GM19043 (cell line): ENCODE measurements at regions not wholly inside any gene's neighbourhood (a gene's known extent, or its start where the extent isn't known, plus 50 kb on each side); places are given as distances from the start of the nearest gene placed in this dataset.
"Not testable (repeated sequence)": the region's sequence is repeated elsewhere in the genome, so short reads cannot be mapped to it uniquely, and the experiment has no call there.

Source experiments
- ATAC-seq: cut with Tn5 transposase; IDR thresholded peaks from one replicate; pipeline ENCODE4 v1.9.1; 2021; ENCODE audit warnings: low read depth; ENCODE audit not compliant: unreplicated experiment

DNA sequence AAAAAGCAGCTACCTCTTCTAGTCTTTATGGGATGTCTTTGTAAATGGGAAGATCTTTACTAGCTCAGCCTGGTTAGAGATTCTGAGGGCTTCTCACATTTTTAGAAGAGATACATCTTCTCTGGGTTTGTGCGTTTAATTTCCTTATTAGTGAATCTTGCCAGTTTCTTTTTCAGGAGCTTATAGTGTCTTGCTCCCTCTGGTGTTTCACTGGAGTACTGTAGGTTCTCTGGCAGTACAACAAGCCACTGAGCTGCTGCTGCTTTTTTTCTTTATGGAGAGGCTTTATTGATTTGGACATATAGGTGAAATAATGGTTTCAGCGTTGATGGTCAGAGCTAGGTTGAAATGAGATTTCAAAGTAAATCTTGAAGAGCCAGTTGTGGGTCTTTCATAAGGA lies 82.9 kb downstream of the LAS1L start:
- ATAC-seq, result peak; percentile 70

DNA sequence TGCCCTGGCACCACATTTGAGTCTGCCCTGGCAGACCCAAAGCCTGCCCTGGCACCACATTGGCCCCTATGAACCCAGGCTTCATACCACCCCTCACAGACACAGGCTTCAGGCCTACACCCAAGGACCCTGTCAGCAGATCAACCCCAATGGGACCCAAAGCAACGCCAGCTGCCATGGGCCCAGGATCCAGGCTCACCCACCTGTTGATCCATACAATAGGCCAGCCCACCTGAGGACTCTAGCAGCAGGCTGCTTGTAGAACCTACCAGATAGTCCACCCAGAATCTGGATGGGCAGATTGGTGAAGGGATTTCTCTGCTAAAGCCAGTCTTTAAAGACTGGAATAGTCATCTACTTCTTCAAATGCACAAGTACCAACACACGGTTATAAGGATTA lies 114.4 kb downstream of the LAS1L start:
- ATAC-seq, result no peak

DNA sequence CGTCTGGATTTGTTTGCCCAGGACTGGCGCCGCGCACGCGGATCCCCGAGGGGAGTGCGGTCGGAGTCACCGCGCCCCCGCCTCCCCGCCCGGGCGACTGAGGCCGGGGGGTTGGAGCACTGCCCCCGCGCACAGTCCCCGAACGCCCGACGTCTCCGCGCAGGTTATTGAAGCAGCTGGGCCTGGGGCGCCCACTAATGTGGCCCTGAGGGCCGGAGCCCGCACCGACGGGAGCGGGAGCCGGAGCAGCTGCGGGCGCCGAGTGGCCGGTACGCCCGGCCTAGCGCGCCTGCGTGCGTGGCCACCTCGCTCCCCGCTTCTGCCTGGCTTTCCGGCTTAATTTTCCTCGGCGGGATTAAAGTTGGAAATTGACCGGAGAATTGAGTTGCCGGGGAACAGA lies 126.9 kb downstream of the LAS1L start:
- ATAC-seq, result not testable (repeated sequence)

DNA sequence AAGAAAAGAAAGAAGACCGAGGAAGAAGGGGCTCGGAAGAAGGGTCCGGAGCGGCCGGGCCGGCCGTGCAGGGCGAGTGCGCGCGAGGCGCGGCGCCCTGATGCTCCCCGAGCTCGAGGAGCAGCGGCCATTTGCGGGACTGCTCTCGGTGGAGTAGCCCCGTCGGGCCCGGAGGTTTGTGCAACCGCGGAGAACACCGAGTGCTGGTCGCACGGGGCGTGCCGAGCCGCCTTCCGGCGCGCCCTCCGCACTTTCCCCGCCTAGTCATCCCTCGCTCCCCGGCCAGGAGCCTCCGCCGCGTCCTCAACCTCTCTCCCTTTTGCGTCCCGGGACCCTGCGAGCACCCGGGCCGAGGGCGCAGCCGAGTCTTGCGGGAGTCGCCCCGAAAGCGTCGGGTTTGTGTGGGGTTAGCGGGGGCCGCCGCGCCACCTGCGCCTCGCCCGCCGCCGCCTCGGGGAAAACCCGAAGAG lies 127.4 kb downstream of the LAS1L start:
- no peak for ATAC-seq

DNA sequence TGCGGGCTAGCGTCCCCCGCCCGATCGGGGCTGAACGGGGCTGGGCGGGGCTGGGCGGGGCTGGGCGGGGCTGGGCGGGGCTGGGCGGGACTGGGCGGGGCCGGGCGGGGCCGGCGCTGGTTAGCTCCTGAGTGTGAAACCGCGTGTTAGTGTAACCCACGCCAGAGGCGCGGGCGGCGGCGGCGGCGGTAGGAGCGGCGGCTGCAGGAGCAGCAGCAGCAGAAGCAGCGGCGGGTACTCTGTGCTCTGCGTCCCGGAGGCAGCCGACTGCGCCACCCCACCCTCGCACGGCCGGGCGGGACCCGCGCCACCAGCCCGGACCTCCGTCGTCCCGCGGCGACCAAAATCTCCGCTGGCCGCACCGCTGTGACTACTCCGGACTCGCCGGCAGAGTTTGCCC lies 128.1 kb downstream of the LAS1L start:
- no peak for ATAC-seq

DNA sequence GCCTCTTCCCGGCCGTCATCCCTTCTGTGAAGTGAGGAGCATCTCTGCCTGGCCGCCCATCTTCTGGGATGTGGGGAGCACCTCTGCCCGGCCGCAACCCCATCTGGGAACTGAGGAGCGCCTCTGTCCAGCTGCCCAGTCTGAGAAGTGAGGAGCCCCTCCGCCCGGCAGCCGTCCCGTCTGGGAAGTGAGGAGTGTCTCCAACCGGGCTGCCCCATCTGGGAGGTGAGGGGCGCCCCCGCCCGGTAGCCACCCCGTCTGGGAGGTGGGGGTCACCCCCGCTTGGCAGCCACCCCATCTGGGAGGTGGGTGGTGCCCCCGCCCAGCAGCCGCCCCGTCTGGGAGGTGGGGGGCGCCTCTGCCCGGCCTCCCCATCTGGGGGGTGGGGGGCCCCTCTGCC lies 142.3 kb downstream of the LAS1L start:
- ATAC-seq, result no peak

DNA sequence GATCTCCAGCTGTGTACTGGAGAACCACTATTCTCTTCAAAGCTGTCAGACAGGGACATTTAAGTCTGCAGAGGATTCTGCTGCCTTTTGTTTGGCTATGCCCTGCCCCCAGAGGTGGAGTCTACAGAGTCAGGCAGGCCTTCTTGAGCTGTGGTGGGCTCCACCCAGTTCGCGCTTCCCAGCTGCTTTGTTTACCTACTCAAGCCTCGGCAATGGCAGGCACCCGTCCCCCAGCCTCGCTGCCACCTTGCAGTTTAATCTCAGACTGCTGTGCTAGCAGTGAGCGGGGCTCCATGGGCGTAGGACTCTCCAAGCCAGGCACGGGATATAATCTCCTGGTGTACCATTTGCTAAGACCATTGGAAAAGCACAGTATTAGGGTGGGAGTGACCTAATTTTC lies 145.5 kb downstream of the LAS1L start:
- not testable (repeated sequence) for ATAC-seq
